OCI-LY3 (cell line): ENCODE measurements at regions not wholly inside any gene's neighbourhood (a gene's known extent, or its start where the extent isn't known, plus 50 kb on each side); places are given as distances from the start of the nearest gene placed in this dataset.

ENCODE experiments used
- EZH2phosphoT487 ChIP-seq: fragments of 200-600 bp; shearing (Covaris generic); IDR thresholded peaks from 2 replicates; pipeline ENCODE4 v1.6.1; 2018; ENCODE audit warnings: antibody characterized with exemption, mixed run types, low read depth
- TF ChIP-seq, protein P1 (sequence below): fragments of 200-600, 300-600 bp; sonication (generic); IDR thresholded peaks from 2 replicates; pipeline ENCODE4 v1.5.1; 2014; ENCODE audit warnings: antibody characterized with exemption, low read length, low read depth

DNA sequence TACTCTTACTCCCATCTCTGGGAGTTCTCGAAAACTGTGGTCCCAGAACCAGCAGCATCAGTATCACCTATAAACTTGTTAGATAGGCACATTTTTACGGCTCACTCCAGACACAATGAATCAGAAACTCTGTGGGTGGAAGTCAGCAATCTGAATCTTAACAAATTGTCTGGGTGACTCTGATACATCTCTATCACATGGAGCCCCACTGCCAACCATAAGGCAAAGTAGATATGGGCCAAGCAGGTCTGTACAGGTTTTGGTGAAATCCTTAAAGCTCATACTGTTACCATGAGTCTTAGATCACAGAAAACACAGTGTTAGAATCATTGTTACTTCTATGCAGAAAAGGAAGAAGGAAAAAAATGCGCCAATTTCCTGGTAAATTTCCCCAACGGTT lies 122.5 kb upstream of the HCCS start:
- TF ChIP-seq, protein P1, sequence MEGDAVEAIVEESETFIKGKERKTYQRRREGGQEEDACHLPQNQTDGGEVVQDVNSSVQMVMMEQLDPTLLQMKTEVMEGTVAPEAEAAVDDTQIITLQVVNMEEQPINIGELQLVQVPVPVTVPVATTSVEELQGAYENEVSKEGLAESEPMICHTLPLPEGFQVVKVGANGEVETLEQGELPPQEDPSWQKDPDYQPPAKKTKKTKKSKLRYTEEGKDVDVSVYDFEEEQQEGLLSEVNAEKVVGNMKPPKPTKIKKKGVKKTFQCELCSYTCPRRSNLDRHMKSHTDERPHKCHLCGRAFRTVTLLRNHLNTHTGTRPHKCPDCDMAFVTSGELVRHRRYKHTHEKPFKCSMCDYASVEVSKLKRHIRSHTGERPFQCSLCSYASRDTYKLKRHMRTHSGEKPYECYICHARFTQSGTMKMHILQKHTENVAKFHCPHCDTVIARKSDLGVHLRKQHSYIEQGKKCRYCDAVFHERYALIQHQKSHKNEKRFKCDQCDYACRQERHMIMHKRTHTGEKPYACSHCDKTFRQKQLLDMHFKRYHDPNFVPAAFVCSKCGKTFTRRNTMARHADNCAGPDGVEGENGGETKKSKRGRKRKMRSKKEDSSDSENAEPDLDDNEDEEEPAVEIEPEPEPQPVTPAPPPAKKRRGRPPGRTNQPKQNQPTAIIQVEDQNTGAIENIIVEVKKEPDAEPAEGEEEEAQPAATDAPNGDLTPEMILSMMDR, result no peak
- no peak for TF ChIP-seq EZH2phosphoT487
